Natural killer cell (primary cell): ENCODE measurements at regions not wholly inside any gene's neighbourhood (a gene's known extent, or its start where the extent isn't known, plus 50 kb on each side); places are given as distances from the start of the nearest gene placed in this dataset.

Source experiments
- ATAC-seq, 3 donors: fragments of 150-1000 bp in 2 of 3; fragments of 200-7000 bp in 1 of 3; cut with Tn5 transposase; 1 replicate in 1 of 3; 2 replicates in 2 of 3; pipeline ENCODE4 v1.10.0; 2021; ENCODE audit warnings: mild to moderate bottlenecking in 2 of 3, moderate library complexity in 2 of 3
- DNase-seq, 2 donors: peaks; one replicate each; pipeline versions ENCODE4 v3.0.0 to v3.0.0-alpha.2; 2013 to 2021; ENCODE audit warnings: mixed read lengths in 1 of 2
- H3K27ac ChIP-seq: one replicate; pipeline ENCODE4 v1.5.1; 2013; ENCODE audit warnings: mild to moderate bottlenecking, low read length
- H3K27me3 ChIP-seq: one replicate; pipeline ENCODE4 v1.6.1; 2013; ENCODE audit warnings: low read length; ENCODE audit not compliant: control insufficient read depth, insufficient read depth
- H3K36me3 ChIP-seq: one replicate; pipeline ENCODE4 v1.6.1; 2013; ENCODE audit warnings: low read length; ENCODE audit not compliant: control insufficient read depth, insufficient read depth
- H3K4me1 ChIP-seq: one replicate; pipeline ENCODE4 v1.6.1; 2013; ENCODE audit warnings: low read length; ENCODE audit not compliant: control insufficient read depth, insufficient read depth
- H3K4me3 ChIP-seq: one replicate; pipeline ENCODE4 v1.5.1; 2013; ENCODE audit warnings: low read length
- H3K9me3 ChIP-seq: one replicate; pipeline ENCODE4 v1.6.1; 2013; ENCODE audit warnings: low read length; ENCODE audit not compliant: control insufficient read depth, insufficient read depth
- H3K27ac Mint-ChIP-seq, 2 donors: one replicate each; pipeline ENCODE4 v1.8.0; 2022; ENCODE audit warnings: mild to moderate bottlenecking in 2 of 2, mixed read lengths in 2 of 2, moderate library complexity in 1 of 2
- H3K27me3 Mint-ChIP-seq, 2 donors: one replicate each; pipeline ENCODE4 v1.8.0; 2022; ENCODE audit warnings: low read depth in 2 of 2, mixed read lengths in 2 of 2
- H3K36me3 Mint-ChIP-seq: one replicate; pipeline ENCODE4 v1.8.0; 2022; ENCODE audit warnings: mixed read lengths
- H3K4me1 Mint-ChIP-seq, 2 donors: one replicate each; pipeline ENCODE4 v1.8.0; 2022; ENCODE audit warnings: mixed read lengths in 2 of 2
- H3K4me3 Mint-ChIP-seq: one replicate; pipeline ENCODE4 v1.8.0; 2022; ENCODE audit warnings: mild to moderate bottlenecking, moderate library complexity, mixed read lengths
- H3K9me3 Mint-ChIP-seq, 2 donors: one replicate each; pipeline ENCODE4 v1.8.0; 2022; ENCODE audit warnings: mixed read lengths in 2 of 2
- CTCF ChIP-seq: fragments of 200-600 bp; IDR thresholded peaks from one replicate; pipeline ENCODE4 v1.8.0; 2022; ENCODE audit warnings: antibody characterized with exemption
- WGBS: methylation state at CpG from one replicate; pipeline ENCODE4 v1.1.7; 2013; ENCODE audit warnings: missing lambda C conversion rate; ENCODE audit not compliant: insufficient coverage; 5-methylcytosine and 5-hydroxymethylcytosine counted together
- intact Hi-C: fragments of 100-400 bp; cut with micrococcal nuclease; formaldehyde crosslinking; loops from one replicate; pipeline ENCODE4 v1.14.2; 2022

GRCh38 chr6:167745670-167746389 lies 80.9 kb upstream of the AFDN start:
- Histone ChIP-seq H3K27me3 (no peaks in the 10 kb centered on the region), H3K36me3 (no peaks in the 10 kb centered on the region), H3K27ac (no peak overlapping the region), H3K4me1 (no peaks in the 10 kb centered on the region), H3K9me3 (no peaks in the 10 kb centered on the region), H3K4me3 (no peak overlapping the region)
- H3K27ac Mint-ChIP-seq = no peak overlapping the region
- ATAC-seq (no peak), DNase-seq (no peak)
- H3K9me3 Mint-ChIP-seq = no peaks in the 10 kb centered on the region
- no peaks in the 10 kb centered on the region for H3K36me3 Mint-ChIP-seq
- no peak for TF ChIP-seq CTCF
- H3K4me1 Mint-ChIP-seq = no peaks in the 10 kb centered on the region
- WGBS = 91% methylated on average over 19 of the region's 19 CpGs
- no peaks in the 10 kb centered on the region for H3K27me3 Mint-ChIP-seq
- no peak overlapping the region for H3K4me3 Mint-ChIP-seq
- intact Hi-C loops = no loop called here

GRCh38 chr6:167746390-167746907 lies 80.3 kb upstream of the AFDN start:
- Histone ChIP-seq H3K36me3 (no peaks in the 10 kb centered on the region), H3K27me3 (no peaks in the 10 kb centered on the region), H3K4me3 (no peak overlapping the region), H3K4me1 (no peaks in the 10 kb centered on the region), H3K9me3 (no peaks in the 10 kb centered on the region), H3K27ac (no peak overlapping the region)
- WGBS = 90% methylated on average over 17 of the region's 17 CpGs
- Mint-ChIP-seq H3K27ac (no peak overlapping the region), H3K4me1 (no peaks in the 10 kb centered on the region), H3K27me3 (no peaks in the 10 kb centered on the region), H3K9me3 (no peaks in the 10 kb centered on the region), H3K4me3 (no peak overlapping the region), H3K36me3 (no peaks in the 10 kb centered on the region)
- no peak for TF ChIP-seq CTCF
- DNase-seq = no peak
- no peak for ATAC-seq
- intact Hi-C loops = no loop called here

GRCh38 chr6:167746975-167747374 lies 79.7 kb upstream of the AFDN start:
- DNase-seq (no peak), ATAC-seq (no peak)
- Mint-ChIP-seq H3K9me3 (no peaks in the 10 kb centered on the region), H3K4me1 (no peaks in the 10 kb centered on the region), H3K27ac (no peak overlapping the region), H3K36me3 (no peaks in the 10 kb centered on the region), H3K27me3 (no peaks in the 10 kb centered on the region), H3K4me3 (no peak overlapping the region)
- H3K27me3 ChIP-seq = no peaks in the 10 kb centered on the region
- 82% methylated on average over 9 of the region's 9 CpGs for WGBS
- no peak for TF ChIP-seq CTCF
- H3K27ac ChIP-seq = no peak overlapping the region
- intact Hi-C loops = no loop called here
- no peaks in the 10 kb centered on the region for H3K9me3 ChIP-seq
- H3K4me3 ChIP-seq = no peak overlapping the region
- H3K4me1 ChIP-seq = no peaks in the 10 kb centered on the region
- no peaks in the 10 kb centered on the region for H3K36me3 ChIP-seq

GRCh38 chr6:167747645-167748044 lies 79.1 kb upstream of the AFDN start:
- WGBS = 96% methylated on average over 5 of the region's 5 CpGs
- H3K4me1 Mint-ChIP-seq = no peaks in the 10 kb centered on the region

More at GRCh38 chr6:167747645-167748044, 79.1 kb upstream of the AFDN start:
- Mint-ChIP-seq H3K9me3 (no peaks in the 10 kb centered on the region), H3K36me3 (no peaks in the 10 kb centered on the region), H3K27ac (no peak overlapping the region), H3K4me3 (no peak overlapping the region), H3K27me3 (no peaks in the 10 kb centered on the region)
- Histone ChIP-seq H3K9me3 (no peaks in the 10 kb centered on the region), H3K4me1 (no peaks in the 10 kb centered on the region), H3K36me3 (no peaks in the 10 kb centered on the region), H3K4me3 (no peak overlapping the region), H3K27ac (no peak overlapping the region), H3K27me3 (no peaks in the 10 kb centered on the region)
- no peak for ATAC-seq
- DNase-seq = no peak
- intact Hi-C loops = no loop called here
- no peak for TF ChIP-seq CTCF
